NCI-H446 treated with DMSO at 0.1 percent for 48 hours (cell line): ENCODE measurements at regions not wholly inside any gene's neighbourhood (a gene's known extent, or its start where the extent isn't known, plus 50 kb on each side); places are given as distances from the start of the nearest gene placed in this dataset.
"Not testable (repeated sequence)": the region's sequence is repeated elsewhere in the genome, so short reads cannot be mapped to it uniquely, and the experiment has no call there.

Experiments
- DNase-seq: peaks from one replicate; lab custom pipeline; 2025; lab: John Stamatoyannopoulos, UW

GRCh38 chr20:47929368-47930115, 144.3 kb upstream of the SULF2 start:
- DNase-seq: peak; percentile 55

GRCh38 chr20:47927944-47928343, 142.7 kb upstream of the SULF2 start:
- no peak for DNase-seq

GRCh38 chr20:47927385-47927851, 142.1 kb upstream of the SULF2 start:
- DNase-seq: no peak

- no peak for DNase-seq
These were observed 141.4 kb upstream of the SULF2 start for GRCh38 chr20:47926731-47927130.

- DNase-seq: no peak
These were observed 140.3 kb upstream of the SULF2 start for GRCh38 chr20:47925593-47925992.

- DNase-seq: no peak
These were observed 137.0 kb upstream of the SULF2 start for GRCh38 chr20:47922269-47922668.

DNA sequence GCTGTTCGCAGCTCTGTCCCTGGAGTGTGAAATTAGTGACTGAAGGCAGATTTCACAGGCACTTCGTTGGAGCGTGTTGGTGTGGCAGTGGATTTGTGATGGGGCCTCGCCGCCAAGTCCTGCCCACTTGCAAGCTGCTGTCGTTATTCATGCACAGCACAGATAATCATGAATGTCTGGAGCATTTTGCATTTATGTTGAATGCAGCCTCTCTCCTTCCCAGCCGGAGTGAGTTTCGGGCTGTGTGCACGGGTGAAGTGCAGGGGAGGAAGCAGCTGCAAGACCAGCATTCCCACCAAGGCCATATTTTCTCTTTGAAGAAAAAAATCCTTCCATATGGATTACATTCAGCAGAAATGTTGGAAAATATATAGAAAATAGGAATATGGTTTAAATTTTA, 136.5 kb upstream of the SULF2 start:
- not testable (repeated sequence) for DNase-seq

DNA sequence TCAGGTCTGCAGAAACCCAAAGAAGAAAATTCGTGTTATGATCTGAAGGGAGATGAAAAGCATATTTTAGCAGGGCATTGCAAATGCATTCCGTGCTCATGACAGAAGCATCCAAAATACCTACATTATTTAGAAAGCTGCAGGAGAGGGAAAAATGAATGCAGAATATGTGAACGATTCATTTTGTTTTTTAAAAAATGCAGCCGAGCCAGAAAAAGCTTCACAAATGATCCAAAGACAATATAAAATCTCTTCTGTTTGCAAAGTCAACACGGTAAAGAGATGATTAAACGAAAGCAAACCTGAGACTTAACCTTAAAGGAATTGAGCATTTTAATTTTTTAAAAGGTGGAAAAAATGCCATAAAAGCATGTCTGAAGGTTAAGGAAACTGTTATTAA, 136.1 kb upstream of the SULF2 start:
- no peak for DNase-seq

DNA sequence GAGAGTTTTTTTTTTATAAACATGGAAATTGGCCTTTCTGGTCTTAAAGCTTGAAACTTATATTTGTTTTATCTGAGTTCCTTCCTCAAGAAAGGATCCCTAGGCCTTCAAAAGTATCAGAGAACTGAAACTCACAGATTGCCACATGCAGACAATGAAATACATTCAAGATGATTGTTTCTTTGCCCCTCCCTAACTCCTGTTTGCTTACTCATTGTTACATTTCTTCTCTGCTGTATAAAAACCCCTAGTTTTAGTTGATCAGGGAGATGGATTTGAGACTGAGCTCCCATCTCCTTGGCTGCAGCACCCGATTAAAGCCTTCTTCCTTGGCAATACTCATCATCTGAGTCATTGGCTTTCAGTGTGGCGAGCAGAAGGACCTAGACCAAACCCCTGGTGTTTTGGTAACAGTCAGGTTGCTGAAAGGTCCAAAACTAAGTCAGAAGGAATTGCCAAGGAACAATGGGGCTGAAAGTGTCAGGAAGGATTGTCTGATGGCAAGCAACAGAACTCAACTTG, 132.3 kb upstream of the SULF2 start:
- DNase-seq: no peak

GRCh38 chr20:47915495-47915894, 130.2 kb upstream of the SULF2 start:
- DNase-seq: no peak

GRCh38 chr20:47914792-47915191, 129.5 kb upstream of the SULF2 start:
- DNase-seq: no peak

GRCh38 chr20:47912786-47913501, 127.7 kb upstream of the SULF2 start:
- DNase-seq: not testable (repeated sequence)

GRCh38 chr20:47912165-47912564, 126.9 kb upstream of the SULF2 start:
- not testable (repeated sequence) for DNase-seq

DNA sequence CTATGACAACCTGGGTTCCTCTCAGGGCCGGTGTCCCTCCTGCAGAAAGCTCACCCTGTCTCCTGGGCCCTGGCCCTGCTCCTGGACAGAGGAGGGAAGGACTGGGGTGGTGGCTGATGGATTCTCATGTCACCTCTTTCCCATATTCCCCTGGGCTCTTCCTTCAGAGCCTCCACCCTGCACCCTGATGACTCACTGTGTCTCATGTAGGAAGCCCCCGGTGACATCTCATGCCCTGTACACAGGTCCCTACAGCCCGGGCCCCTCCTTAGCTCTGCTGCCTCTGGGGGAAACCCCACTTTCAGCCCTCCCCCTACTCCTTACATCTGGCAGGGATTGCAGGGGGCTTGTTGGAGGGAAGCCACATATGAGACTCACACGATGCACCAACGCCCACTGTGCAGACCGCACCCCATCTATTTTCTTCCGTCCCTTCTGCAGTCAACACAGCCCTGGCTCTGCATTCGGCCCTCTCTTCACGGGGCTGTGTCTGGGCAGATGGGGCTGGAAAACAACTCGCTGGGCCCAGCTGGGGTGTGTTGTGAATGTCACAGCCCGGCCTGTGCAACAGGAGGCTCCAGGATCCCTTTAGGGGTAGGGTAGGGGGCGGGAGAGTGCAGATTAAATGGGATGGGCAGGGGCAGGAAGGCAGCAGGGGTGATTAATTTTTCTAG, 124.6 kb upstream of the SULF2 start:
- not testable (repeated sequence) for DNase-seq

DNA sequence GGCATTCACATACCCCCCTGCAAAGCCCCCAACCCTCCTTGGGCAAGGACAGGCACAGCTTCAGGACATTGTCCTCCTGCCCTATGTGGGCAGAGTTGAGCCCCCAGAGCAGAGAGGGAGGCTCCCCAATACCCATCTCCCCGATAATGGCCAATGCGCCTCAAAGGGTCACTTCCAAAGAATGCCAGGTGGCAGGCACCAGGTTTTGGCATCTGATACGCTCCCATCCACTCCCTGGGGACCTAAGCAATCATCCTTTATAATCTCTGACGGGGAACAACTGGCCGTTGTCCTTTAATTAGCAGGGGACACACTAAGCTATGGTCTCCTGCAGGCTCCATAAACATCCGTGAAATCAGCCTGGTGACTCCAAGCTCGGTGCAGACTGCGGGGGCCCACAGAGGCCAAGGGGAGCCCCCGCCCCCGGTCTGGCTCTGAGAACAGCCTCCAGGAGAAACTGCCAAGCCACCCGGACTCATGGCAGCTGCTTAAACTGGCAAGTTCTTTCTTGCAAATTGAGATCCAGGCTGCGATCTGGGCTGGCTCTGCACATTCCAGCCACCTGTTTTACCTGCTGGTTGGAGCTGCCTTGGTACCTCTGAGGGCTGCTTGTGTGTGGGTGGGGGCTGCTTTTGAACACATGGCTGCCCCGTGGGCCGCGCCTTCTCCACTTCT, 123.2 kb upstream of the SULF2 start:
- DNase-seq: peak; percentile 76

- not testable (repeated sequence) for DNase-seq
These were observed 122.7 kb upstream of the SULF2 start for GRCh38 chr20:47907951-47908350.

- peak; percentile 25 for DNase-seq
These were observed 121.9 kb upstream of the SULF2 start for GRCh38 chr20:47907031-47907675.

DNA sequence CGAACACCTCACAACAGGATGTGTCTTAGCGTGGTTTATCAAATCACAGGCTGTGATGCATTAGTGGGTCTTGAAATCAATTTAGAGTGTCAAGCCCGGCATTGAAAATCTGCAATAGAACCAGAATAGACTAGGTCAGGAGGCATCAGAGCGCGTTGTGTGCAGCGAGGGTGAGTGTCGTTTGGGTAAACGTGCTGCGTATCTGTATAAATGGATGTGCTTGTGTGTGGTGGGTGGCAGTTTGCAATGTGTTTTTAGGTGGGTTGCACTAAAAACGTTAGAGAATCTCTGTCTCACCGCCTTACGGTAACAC, 121.0 kb upstream of the SULF2 start:
- no peak for DNase-seq

- DNase-seq: no peak
These were observed 120.5 kb upstream of the SULF2 start for GRCh38 chr20:47905628-47906347.

DNA sequence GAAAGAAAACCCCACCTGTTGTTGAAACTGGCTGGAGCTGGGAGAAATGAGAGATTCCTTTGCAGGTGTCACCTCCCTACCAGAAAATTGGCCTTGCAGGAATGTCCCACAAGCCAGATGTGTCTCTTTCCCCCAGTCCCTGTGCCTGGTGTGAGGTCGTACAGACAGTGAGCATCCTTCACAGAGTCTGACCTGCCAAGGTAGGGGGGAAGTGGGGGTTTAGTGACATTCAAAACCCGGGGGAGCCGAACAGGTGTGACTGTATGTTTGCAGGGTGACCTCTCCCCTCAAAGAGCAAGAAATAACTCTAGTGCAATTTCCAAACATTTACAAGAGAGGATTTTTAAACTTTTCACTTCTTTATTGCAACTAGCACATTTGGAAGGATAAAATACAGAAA, 117.7 kb upstream of the SULF2 start:
- not testable (repeated sequence) for DNase-seq

DNA sequence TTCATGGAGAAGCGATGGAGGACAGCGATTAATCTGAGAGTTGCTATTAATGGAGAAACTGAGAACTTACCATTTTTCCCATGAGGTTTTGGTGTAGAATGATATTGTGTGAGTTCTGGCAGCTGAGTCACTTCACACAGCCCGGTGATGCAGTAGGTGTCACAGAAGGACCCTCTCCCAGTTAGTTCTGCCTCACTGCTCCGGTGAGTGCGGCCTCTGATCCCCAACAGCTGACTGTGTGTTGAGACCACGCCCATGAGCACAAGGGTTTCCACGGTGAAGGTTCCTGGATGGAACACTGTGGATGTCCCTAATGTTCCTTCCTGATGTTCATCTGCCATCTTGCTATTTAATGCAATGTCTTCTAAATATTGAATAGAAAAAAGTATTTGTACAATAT, 114.0 kb upstream of the SULF2 start:
- not testable (repeated sequence) for DNase-seq
